Neural cell (in vitro differentiated cells): ENCODE measurements at regions not wholly inside any gene's neighbourhood (a gene's known extent, or its start where the extent isn't known, plus 50 kb on each side); places are given as distances from the start of the nearest gene placed in this dataset.

Source experiments
- H2AFZ ChIP-seq: fragments of 200-600, 300-800 bp; sonication (generic), shearing (Covaris generic); 2 replicates; pipeline ENCODE4 v1.6.0; 2014; ENCODE audit warnings: low read depth, mild to moderate bottlenecking, antibody characterized with exemption, low read length, moderate library complexity
- H3F3A ChIP-seq: fragments of 200-600 bp; shearing (Covaris generic); 2 replicates; pipeline ENCODE4 v1.6.1; 2016; ENCODE audit warnings: mild to moderate bottlenecking, moderate library complexity, mixed read lengths, antibody characterized with exemption, low read length; ENCODE audit not compliant: insufficient read depth, poor library complexity, severe bottlenecking
- H3K27ac ChIP-seq: fragments of 200-600, 300-800 bp; sonication (generic), shearing (Covaris generic); 2 replicates; pipeline ENCODE4 v1.5.1; 2014; ENCODE audit warnings: mild to moderate bottlenecking, low read length, moderate library complexity
- H3K27me3 ChIP-seq: fragments of 300-800, 200-600 bp; sonication (generic), shearing (Covaris generic); 2 replicates; pipeline ENCODE4 v1.6.0; 2014; ENCODE audit warnings: mild to moderate bottlenecking, low read depth, low read length, moderate library complexity; ENCODE audit not compliant: insufficient read depth
- H3K36me3 ChIP-seq: fragments of 300-800, 200-600 bp; sonication (generic), shearing (Covaris generic); 2 replicates; pipeline ENCODE4 v1.5.1; 2014; ENCODE audit warnings: mild to moderate bottlenecking, antibody characterized with exemption, low read length, moderate library complexity; ENCODE audit not compliant: insufficient read depth
- H3K4me2 ChIP-seq: fragments of 300-800, 200-600 bp; sonication (generic), shearing (Covaris generic); 2 replicates; pipeline ENCODE4 v1.6.0; 2014; ENCODE audit warnings: mild to moderate bottlenecking, low read length
- H3K4me3 ChIP-seq: fragments of 300-800, 200-600 bp; sonication (generic), shearing (Covaris generic); 2 replicates; pipeline ENCODE4 v1.5.1; 2014; ENCODE audit warnings: mild to moderate bottlenecking, low read length, moderate library complexity
- H3K79me2 ChIP-seq: fragments of 200-600 bp; shearing (Covaris generic); replicated peaks from 2 replicates; pipeline ENCODE4 v1.6.0; 2014; ENCODE audit warnings: mild to moderate bottlenecking, low read length, moderate library complexity; ENCODE audit not compliant: insufficient read depth
- H3K9ac ChIP-seq: fragments of 300-800, 200-600 bp; sonication (generic), shearing (Covaris generic); 2 replicates; pipeline ENCODE4 v1.6.1; 2016; ENCODE audit warnings: mild to moderate bottlenecking, low read length, mixed read lengths
- H3K9me2 ChIP-seq: fragments of 200-600 bp; shearing (Covaris generic); 2 replicates; pipeline ENCODE4 v1.6.1; 2016; ENCODE audit warnings: mild to moderate bottlenecking, low read length, mixed read lengths; ENCODE audit not compliant: insufficient read depth
- H3K9me3 ChIP-seq: fragments of 200-600, 300-800 bp; sonication (generic), shearing (Covaris generic); 2 replicates; pipeline ENCODE4 v1.6.1; 2016; ENCODE audit warnings: mild to moderate bottlenecking, mixed run types, low read length, moderate library complexity, mixed read lengths
- H4K20me1 ChIP-seq: fragments of 200-600 bp; shearing (Covaris generic); 2 replicates; pipeline ENCODE4 v1.6.1; 2016; ENCODE audit warnings: mild to moderate bottlenecking, mixed run types; ENCODE audit not compliant: insufficient read depth
- CTCF ChIP-seq: fragments of 450-650 bp; IDR thresholded peaks from 2 replicates; pipeline ENCODE4 v1.5.1; 2014; ENCODE audit warnings: antibody characterized with exemption, mild to moderate bottlenecking, moderate library complexity; ENCODE audit not compliant: poor library complexity, severe bottlenecking
- EP300 ChIP-seq: fragments of 450-650 bp; conservative IDR thresholded peaks from 2 replicates; pipeline ENCODE4 v1.6.1; 2014; ENCODE audit warnings: antibody characterized with exemption, mild to moderate bottlenecking, moderate library complexity; ENCODE audit not compliant: poor library complexity, severe bottlenecking
- EZH2 ChIP-seq: fragments of 200-600, 300-800 bp; shearing (Covaris generic), sonication (generic); IDR thresholded peaks from 2 replicates; pipeline ENCODE4 v1.6.1; 2014; ENCODE audit warnings: antibody characterized with exemption, low read length, borderline replicate concordance, mild to moderate bottlenecking; ENCODE audit not compliant: insufficient read depth, poor library complexity, severe bottlenecking
- MXI1 ChIP-seq: fragments of 450-650 bp; conservative IDR thresholded peaks from 2 replicates; pipeline ENCODE4 v1.6.1; 2014; ENCODE audit warnings: antibody characterized with exemption, mild to moderate bottlenecking; ENCODE audit not compliant: poor library complexity, severe bottlenecking
- POLR2AphosphoS5 ChIP-seq: IDR thresholded peaks from 2 replicates; pipeline ENCODE4 v1.6.1; 2012
- RAD21 ChIP-seq: fragments of 450-650 bp; conservative IDR thresholded peaks from 2 replicates; pipeline ENCODE4 v1.6.1; 2014; ENCODE audit warnings: antibody characterized with exemption, mild to moderate bottlenecking, moderate library complexity
- SMC3 ChIP-seq: fragments of 450-650 bp; conservative IDR thresholded peaks from 2 replicates; pipeline ENCODE4 v1.6.1; 2014; ENCODE audit warnings: antibody characterized with exemption, mild to moderate bottlenecking, moderate library complexity; ENCODE audit not compliant: poor library complexity
- TAF1 ChIP-seq: IDR thresholded peaks from 2 replicates; pipeline ENCODE4 v1.6.1; 2012; ENCODE audit warnings: low read depth
- TF ChIP-seq, protein P1 (sequence below): IDR thresholded peaks from 2 replicates; pipeline ENCODE4 v1.6.1; 2012; ENCODE audit warnings: borderline replicate concordance

- no peaks in the 10 kb centered on the region for H3K36me3 ChIP-seq
- no peaks in the 10 kb centered on the region for H3K9me3 ChIP-seq
- no peaks in the 10 kb centered on the region for H3K27me3 ChIP-seq
- no peaks in the 10 kb centered on the region for H3F3A ChIP-seq
- H4K20me1 ChIP-seq = no peaks in the 10 kb centered on the region
- H3K9ac ChIP-seq = no peak overlapping the region
- H3K79me2 ChIP-seq = no peaks in the 10 kb centered on the region
- TF ChIP-seq RAD21 (no peak), CTCF (no peak), SMC3 (no peak), EP300 (no peak), MXI1 (no peak), EZH2 (no peak), POLR2AphosphoS5 (no peak), TAF1 (no peak)
- TF ChIP-seq, protein P1, sequence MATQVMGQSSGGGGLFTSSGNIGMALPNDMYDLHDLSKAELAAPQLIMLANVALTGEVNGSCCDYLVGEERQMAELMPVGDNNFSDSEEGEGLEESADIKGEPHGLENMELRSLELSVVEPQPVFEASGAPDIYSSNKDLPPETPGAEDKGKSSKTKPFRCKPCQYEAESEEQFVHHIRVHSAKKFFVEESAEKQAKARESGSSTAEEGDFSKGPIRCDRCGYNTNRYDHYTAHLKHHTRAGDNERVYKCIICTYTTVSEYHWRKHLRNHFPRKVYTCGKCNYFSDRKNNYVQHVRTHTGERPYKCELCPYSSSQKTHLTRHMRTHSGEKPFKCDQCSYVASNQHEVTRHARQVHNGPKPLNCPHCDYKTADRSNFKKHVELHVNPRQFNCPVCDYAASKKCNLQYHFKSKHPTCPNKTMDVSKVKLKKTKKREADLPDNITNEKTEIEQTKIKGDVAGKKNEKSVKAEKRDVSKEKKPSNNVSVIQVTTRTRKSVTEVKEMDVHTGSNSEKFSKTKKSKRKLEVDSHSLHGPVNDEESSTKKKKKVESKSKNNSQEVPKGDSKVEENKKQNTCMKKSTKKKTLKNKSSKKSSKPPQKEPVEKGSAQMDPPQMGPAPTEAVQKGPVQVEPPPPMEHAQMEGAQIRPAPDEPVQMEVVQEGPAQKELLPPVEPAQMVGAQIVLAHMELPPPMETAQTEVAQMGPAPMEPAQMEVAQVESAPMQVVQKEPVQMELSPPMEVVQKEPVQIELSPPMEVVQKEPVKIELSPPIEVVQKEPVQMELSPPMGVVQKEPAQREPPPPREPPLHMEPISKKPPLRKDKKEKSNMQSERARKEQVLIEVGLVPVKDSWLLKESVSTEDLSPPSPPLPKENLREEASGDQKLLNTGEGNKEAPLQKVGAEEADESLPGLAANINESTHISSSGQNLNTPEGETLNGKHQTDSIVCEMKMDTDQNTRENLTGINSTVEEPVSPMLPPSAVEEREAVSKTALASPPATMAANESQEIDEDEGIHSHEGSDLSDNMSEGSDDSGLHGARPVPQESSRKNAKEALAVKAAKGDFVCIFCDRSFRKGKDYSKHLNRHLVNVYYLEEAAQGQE = no peak
- no peak overlapping the region for H2AFZ ChIP-seq
- H3K9me2 ChIP-seq = no peaks in the 10 kb centered on the region
- no peak overlapping the region for H3K27ac ChIP-seq
- H3K4me2 ChIP-seq = no peak overlapping the region
- no peak overlapping the region for H3K4me3 ChIP-seq
Measured at GRCh38 chr18:8943900-8944870, 158.3 kb upstream of the NDUFV2 start.

- Histone ChIP-seq H3K9ac (no peak overlapping the region), H3K4me2 (no peak overlapping the region), H3K36me3 (no peaks in the 10 kb centered on the region), H4K20me1 (no peaks in the 10 kb centered on the region), H3K4me3 (no peak overlapping the region), H2AFZ (no peak overlapping the region), H3F3A (no peaks in the 10 kb centered on the region), H3K27ac (no peak overlapping the region), H3K79me2 (no peaks in the 10 kb centered on the region), H3K9me2 (no peaks in the 10 kb centered on the region), H3K9me3 (no peaks in the 10 kb centered on the region), H3K27me3 (no peaks in the 10 kb centered on the region)
- TF ChIP-seq, protein P1 = no peak
- TF ChIP-seq POLR2AphosphoS5 (no peak), MXI1 (no peak), EZH2 (no peak), RAD21 (no peak), SMC3 (no peak), TAF1 (no peak), EP300 (no peak), CTCF (no peak)
Measured at GRCh38 chr18:8944871-8945245, 157.6 kb upstream of the NDUFV2 start.
